NCI-H1105 (cell line): ENCODE measurements at regions not wholly inside any gene's neighbourhood (a gene's known extent, or its start where the extent isn't known, plus 50 kb on each side); places are given as distances from the start of the nearest gene placed in this dataset.
A peak's percentile ranks its signal among the peaks of the same experiment; 100 is the strongest.

ENCODE experiments used
- DNase-seq: peaks from one replicate; lab custom pipeline; 2025; lab: John Stamatoyannopoulos, UW

GRCh38 chr5:125560476-125561225 is 814.2 kb upstream of the ZNF608 start:
- no peak for DNase-seq

GRCh38 chr5:125564317-125564975 is 818.0 kb upstream of the ZNF608 start:
- no peak for DNase-seq

GRCh38 chr5:125574491-125575044 is 828.1 kb upstream of the ZNF608 start:
- no peak for DNase-seq

GRCh38 chr5:125575171-125575890 is 828.9 kb upstream of the ZNF608 start:
- DNase-seq = no peak

GRCh38 chr5:125575891-125576505 is 829.6 kb upstream of the ZNF608 start:
- peak; percentile 64 for DNase-seq

GRCh38 chr5:125576822-125577221 is 830.4 kb upstream of the ZNF608 start:
- DNase-seq = no peak

- no peak for DNase-seq
Observed at GRCh38 chr5:125578551-125578950, 832.1 kb upstream of the ZNF608 start.

- no peak for DNase-seq
Observed at GRCh38 chr5:125579182-125579581, 832.7 kb upstream of the ZNF608 start.

GRCh38 chr5:125581311-125581710 is 834.9 kb upstream of the ZNF608 start:
- no peak for DNase-seq

GRCh38 chr5:125582352-125582751 is 835.9 kb upstream of the ZNF608 start:
- no peak for DNase-seq

- no peak for DNase-seq
Observed at GRCh38 chr5:125583321-125584139, 837.1 kb upstream of the ZNF608 start.

GRCh38 chr5:125584140-125584520 is 837.7 kb upstream of the ZNF608 start:
- DNase-seq = no peak

- DNase-seq = no peak
Observed at GRCh38 chr5:125587631-125588030, 835.6 kb upstream of the GRAMD2B start.

GRCh38 chr5:125592856-125593255 is 830.4 kb upstream of the GRAMD2B start:
- DNase-seq = no peak

- no peak for DNase-seq
Observed at GRCh38 chr5:125595095-125595494, 828.1 kb upstream of the GRAMD2B start.

- no peak for DNase-seq
Observed at GRCh38 chr5:125595845-125596244, 827.4 kb upstream of the GRAMD2B start.

GRCh38 chr5:125597338-125597737 is 825.9 kb upstream of the GRAMD2B start:
- no peak for DNase-seq

- DNase-seq = no peak
Observed at GRCh38 chr5:125600559-125600958, 822.6 kb upstream of the GRAMD2B start.

GRCh38 chr5:125602184-125602583 is 821.0 kb upstream of the GRAMD2B start:
- DNase-seq = no peak

GRCh38 chr5:125603321-125603720 is 819.9 kb upstream of the GRAMD2B start:
- DNase-seq = no peak

- no peak for DNase-seq
Observed at GRCh38 chr5:125604104-125604503, 819.1 kb upstream of the GRAMD2B start.
